ENCODE measurements at regions not wholly inside any gene's neighbourhood (a gene's known extent, or its start where the extent isn't known, plus 50 kb on each side); places are given as distances from the start of the nearest gene placed in this dataset.

DNA sequence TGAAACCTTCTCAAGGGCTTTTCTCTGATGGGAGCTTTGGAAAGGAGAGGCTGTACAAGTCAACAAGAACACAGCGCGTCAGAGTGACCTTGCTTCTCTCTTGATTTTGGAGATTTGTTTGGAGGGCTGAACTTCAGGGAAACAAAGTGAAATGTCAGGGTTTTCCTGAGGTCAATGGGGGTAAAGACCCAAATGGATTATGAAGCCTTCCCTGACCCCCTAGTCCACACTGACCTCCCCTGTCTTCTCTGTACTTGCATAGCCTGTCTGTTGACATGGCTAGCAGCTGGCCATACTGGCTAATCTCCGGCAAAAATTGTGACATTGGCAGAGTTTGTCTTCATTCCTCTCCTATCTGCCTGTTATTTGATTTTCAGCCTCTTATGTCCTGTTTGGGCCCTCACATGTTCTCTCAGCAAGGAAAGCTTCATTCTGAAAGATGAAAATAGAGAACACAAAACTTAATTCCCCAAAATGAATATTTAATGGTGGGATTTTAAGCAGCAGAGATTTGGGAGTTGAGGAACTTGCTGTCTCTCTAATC is 149.3 kb upstream of the HAAO start:
- TF ChIP-seq, protein P1, sequence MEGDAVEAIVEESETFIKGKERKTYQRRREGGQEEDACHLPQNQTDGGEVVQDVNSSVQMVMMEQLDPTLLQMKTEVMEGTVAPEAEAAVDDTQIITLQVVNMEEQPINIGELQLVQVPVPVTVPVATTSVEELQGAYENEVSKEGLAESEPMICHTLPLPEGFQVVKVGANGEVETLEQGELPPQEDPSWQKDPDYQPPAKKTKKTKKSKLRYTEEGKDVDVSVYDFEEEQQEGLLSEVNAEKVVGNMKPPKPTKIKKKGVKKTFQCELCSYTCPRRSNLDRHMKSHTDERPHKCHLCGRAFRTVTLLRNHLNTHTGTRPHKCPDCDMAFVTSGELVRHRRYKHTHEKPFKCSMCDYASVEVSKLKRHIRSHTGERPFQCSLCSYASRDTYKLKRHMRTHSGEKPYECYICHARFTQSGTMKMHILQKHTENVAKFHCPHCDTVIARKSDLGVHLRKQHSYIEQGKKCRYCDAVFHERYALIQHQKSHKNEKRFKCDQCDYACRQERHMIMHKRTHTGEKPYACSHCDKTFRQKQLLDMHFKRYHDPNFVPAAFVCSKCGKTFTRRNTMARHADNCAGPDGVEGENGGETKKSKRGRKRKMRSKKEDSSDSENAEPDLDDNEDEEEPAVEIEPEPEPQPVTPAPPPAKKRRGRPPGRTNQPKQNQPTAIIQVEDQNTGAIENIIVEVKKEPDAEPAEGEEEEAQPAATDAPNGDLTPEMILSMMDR (conservative IDR thresholded peaks at IDR 0.05) = no peak
- TF ChIP-seq ZFX (IDR thresholded peaks at IDR 0.05) = no peak
